Fibroblast of lung (primary cell): ENCODE measurements at regions not wholly inside any gene's neighbourhood (a gene's known extent, or its start where the extent isn't known, plus 50 kb on each side); places are given as distances from the start of the nearest gene placed in this dataset.

Experiments
- CTCF ChIP-seq, 2 donors: IDR thresholded peaks in 1 of 2; conservative IDR thresholded peaks in 1 of 2; 1 replicate in 1 of 2; 2 replicates in 1 of 2; pipeline ENCODE4 v1.5.1; 2011 to 2012; ENCODE audit warnings: low read length in 2 of 2, control low read depth in 1 of 2, inconsistent platforms in 1 of 2, low read depth in 1 of 2, mild to moderate bottlenecking in 1 of 2
- EZH2 ChIP-seq: IDR thresholded peaks from 2 replicates; pipeline ENCODE4 v1.5.1; 2012; ENCODE audit warnings: low read length, control low read depth, mild to moderate bottlenecking; ENCODE audit errors: missing control alignments

DNA sequence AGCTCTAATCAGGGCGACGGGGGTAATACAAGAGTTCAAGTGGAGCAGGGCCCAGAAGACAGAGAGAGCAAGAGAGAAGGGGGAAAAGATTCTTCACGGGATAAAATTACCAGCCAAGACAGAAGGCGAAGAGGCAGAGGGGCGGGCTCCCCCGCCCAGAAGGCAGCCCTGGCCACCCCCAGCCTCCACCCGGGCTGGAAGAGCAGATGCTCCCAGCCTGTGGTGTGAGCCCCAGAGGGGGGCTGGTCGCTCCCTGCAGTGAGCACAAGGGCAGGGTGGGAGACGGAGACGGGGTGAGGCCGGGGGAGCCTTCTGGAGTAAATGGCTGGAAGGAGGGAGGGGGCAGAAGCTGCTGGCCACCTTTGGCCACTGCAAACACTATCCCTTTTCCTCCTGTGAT is 1035.6 kb downstream of the VRK1 start:
- TF ChIP-seq CTCF (conservative IDR thresholded peaks at IDR 0.05 in 1 of 2, IDR thresholded peaks at IDR 0.05 in 1 of 2; ENCODE audit: low read depth in 1 of 2, low read length in 2 of 2) (no peak), EZH2 (no peak)
